Astrocyte (in vitro differentiated cells and primary cell): ENCODE measurements at regions not wholly inside any gene's neighbourhood (a gene's known extent, or its start where the extent isn't known, plus 50 kb on each side); places are given as distances from the start of the nearest gene placed in this dataset.

Experiments
- DNase-seq: peaks from one replicate; pipeline ENCODE4 v3.0.0-alpha.2; 2010; ENCODE audit warnings: low read depth
- FAIRE-seq: peaks from 2 replicates; lab custom pipeline; 2011; peaks lifted over from hg19 to GRCh38; lab: Jason Lieb, UNC
- H2AFZ ChIP-seq: 2 replicates; pipeline ENCODE4 v1.6.0; 2012; ENCODE audit warnings: low read depth, low read length, inconsistent platforms
- H3K27ac ChIP-seq: 2 replicates; pipeline ENCODE4 v1.5.1; 2011; ENCODE audit warnings: low read depth, low read length, inconsistent platforms
- H3K27me3 ChIP-seq: 2 replicates; pipeline ENCODE4 v1.6.0; 2011; ENCODE audit warnings: low read length, inconsistent platforms; ENCODE audit not compliant: insufficient read depth
- H3K36me3 ChIP-seq: 2 replicates; pipeline ENCODE4 v1.5.1; 2011; ENCODE audit warnings: low read length, inconsistent platforms; ENCODE audit not compliant: insufficient read depth
- H3K4me1 ChIP-seq: 2 replicates; pipeline ENCODE4 v1.5.1; 2011; ENCODE audit warnings: low read length, inconsistent platforms; ENCODE audit not compliant: insufficient read depth
- H3K4me2 ChIP-seq: 2 replicates; pipeline ENCODE4 v1.6.0; 2012; ENCODE audit warnings: low read length, inconsistent platforms
- H3K4me3 ChIP-seq: 2 replicates; pipeline ENCODE4 v1.5.1; 2011; ENCODE audit warnings: low read depth, mild to moderate bottlenecking, low read length, inconsistent platforms; ENCODE audit not compliant: insufficient read depth
- H3K79me2 ChIP-seq: 2 replicates; pipeline ENCODE4 v1.6.0; 2012; ENCODE audit warnings: mild to moderate bottlenecking, low read length, inconsistent platforms; ENCODE audit not compliant: insufficient read depth
- H3K9ac ChIP-seq: 2 replicates; pipeline ENCODE4 v1.6.0; 2012; ENCODE audit warnings: mild to moderate bottlenecking, low read length, inconsistent platforms
- H3K9me3 ChIP-seq: 2 replicates; pipeline ENCODE4 v1.5.1; 2012; ENCODE audit warnings: low read depth, mild to moderate bottlenecking, low read length, inconsistent platforms; ENCODE audit not compliant: insufficient read depth
- H4K20me1 ChIP-seq: 2 replicates; pipeline ENCODE4 v1.6.0; 2012; ENCODE audit warnings: low read length, inconsistent platforms; ENCODE audit not compliant: insufficient read depth
- H3K27ac Mint-ChIP-seq: one replicate; pipeline ENCODE4 v1.8.0; 2021; ENCODE audit warnings: mild to moderate bottlenecking, mixed read lengths; ENCODE audit not compliant: unreplicated experiment
- H3K27me3 Mint-ChIP-seq: one replicate; pipeline ENCODE4 v1.8.0; 2021; ENCODE audit warnings: low read depth, mixed read lengths; ENCODE audit not compliant: unreplicated experiment
- H3K36me3 Mint-ChIP-seq: one replicate; pipeline ENCODE4 v1.8.0; 2021; ENCODE audit warnings: low read depth, mixed read lengths; ENCODE audit not compliant: unreplicated experiment
- H3K4me1 Mint-ChIP-seq: one replicate; pipeline ENCODE4 v1.8.0; 2021; ENCODE audit warnings: low read depth, mixed read lengths; ENCODE audit not compliant: unreplicated experiment
- H3K4me3 Mint-ChIP-seq: one replicate; pipeline ENCODE4 v1.8.0; 2021; ENCODE audit warnings: mild to moderate bottlenecking, moderate library complexity, mixed read lengths; ENCODE audit not compliant: unreplicated experiment
- H3K9me3 Mint-ChIP-seq: one replicate; pipeline ENCODE4 v1.8.0; 2021; ENCODE audit warnings: mild to moderate bottlenecking, mixed read lengths; ENCODE audit not compliant: unreplicated experiment
- EZH2 ChIP-seq: IDR thresholded peaks from 2 replicates; pipeline ENCODE4 v1.6.1; 2012; ENCODE audit warnings: mild to moderate bottlenecking, low read length, inconsistent platforms; ENCODE audit not compliant: insufficient read depth
- TF ChIP-seq, protein P1 (sequence below): IDR thresholded peaks from 2 replicates; pipeline ENCODE4 v1.5.1; 2011; ENCODE audit warnings: low read depth, mild to moderate bottlenecking, inconsistent platforms, low read length, moderate library complexity; ENCODE audit not compliant: insufficient read depth

DNA sequence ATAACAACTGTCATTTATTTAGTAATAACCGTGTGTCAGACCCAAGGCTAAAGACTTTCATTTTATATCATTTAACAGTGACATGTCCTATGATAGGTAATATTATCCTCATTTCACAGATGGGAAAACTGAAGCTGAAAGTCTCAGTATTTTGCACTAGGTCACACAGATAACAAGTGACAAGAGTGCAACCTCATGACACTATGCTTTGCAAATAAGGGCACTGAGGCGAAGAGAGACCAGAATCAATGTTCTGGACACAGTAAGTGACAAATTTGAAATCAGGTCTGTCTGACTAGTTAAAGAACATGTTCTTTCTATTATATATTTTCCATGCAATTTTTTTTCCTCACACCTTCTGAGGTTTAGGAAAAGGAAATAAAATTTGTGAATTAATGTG, 585.7 kb downstream of the LRRC70 start:
- Mint-ChIP-seq H3K4me3 (no peak overlapping the region), H3K36me3 (no peaks in the 10 kb centered on the region), H3K27me3 (no peaks in the 10 kb centered on the region), H3K4me1 (no peaks in the 10 kb centered on the region), H3K27ac (no peak overlapping the region), H3K9me3 (no peaks in the 10 kb centered on the region)
- no peaks in the 10 kb centered on the region for H3K27me3 ChIP-seq
- H3K4me2 ChIP-seq: no peak overlapping the region
- no peak overlapping the region for H3K4me3 ChIP-seq
- TF ChIP-seq, protein P1, sequence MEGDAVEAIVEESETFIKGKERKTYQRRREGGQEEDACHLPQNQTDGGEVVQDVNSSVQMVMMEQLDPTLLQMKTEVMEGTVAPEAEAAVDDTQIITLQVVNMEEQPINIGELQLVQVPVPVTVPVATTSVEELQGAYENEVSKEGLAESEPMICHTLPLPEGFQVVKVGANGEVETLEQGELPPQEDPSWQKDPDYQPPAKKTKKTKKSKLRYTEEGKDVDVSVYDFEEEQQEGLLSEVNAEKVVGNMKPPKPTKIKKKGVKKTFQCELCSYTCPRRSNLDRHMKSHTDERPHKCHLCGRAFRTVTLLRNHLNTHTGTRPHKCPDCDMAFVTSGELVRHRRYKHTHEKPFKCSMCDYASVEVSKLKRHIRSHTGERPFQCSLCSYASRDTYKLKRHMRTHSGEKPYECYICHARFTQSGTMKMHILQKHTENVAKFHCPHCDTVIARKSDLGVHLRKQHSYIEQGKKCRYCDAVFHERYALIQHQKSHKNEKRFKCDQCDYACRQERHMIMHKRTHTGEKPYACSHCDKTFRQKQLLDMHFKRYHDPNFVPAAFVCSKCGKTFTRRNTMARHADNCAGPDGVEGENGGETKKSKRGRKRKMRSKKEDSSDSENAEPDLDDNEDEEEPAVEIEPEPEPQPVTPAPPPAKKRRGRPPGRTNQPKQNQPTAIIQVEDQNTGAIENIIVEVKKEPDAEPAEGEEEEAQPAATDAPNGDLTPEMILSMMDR: no peak
- TF ChIP-seq EZH2: no peak
- FAIRE-seq: no peak
- no peak overlapping the region for H2AFZ ChIP-seq
- no peak overlapping the region for H3K9ac ChIP-seq
- no peaks in the 10 kb centered on the region for H3K9me3 ChIP-seq
- no peaks in the 10 kb centered on the region for H3K4me1 ChIP-seq
- H4K20me1 ChIP-seq: no peaks in the 10 kb centered on the region
- no peaks in the 10 kb centered on the region for H3K79me2 ChIP-seq
- H3K36me3 ChIP-seq: no peaks in the 10 kb centered on the region
- H3K27ac ChIP-seq: no peak overlapping the region
- no peak for DNase-seq

DNA sequence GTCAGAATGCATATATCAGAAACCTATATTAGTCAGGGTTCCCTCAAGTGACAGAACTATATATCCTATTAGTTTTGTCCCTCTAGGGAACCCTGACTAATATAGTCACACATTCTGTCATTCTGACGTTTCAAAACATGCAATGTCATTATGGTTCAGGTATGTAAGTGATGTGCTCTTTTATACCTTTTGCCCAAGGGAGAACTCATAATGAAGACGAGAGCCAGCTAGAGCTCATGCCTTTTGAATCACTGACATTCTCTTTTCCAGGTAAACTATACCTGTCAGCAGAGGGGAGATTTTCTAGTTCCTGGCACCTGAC, 576.7 kb downstream of the LRRC70 start:
- H3K4me3 Mint-ChIP-seq: no peak overlapping the region
- TF ChIP-seq, protein P1: no peak
- TF ChIP-seq EZH2: no peak

DNA sequence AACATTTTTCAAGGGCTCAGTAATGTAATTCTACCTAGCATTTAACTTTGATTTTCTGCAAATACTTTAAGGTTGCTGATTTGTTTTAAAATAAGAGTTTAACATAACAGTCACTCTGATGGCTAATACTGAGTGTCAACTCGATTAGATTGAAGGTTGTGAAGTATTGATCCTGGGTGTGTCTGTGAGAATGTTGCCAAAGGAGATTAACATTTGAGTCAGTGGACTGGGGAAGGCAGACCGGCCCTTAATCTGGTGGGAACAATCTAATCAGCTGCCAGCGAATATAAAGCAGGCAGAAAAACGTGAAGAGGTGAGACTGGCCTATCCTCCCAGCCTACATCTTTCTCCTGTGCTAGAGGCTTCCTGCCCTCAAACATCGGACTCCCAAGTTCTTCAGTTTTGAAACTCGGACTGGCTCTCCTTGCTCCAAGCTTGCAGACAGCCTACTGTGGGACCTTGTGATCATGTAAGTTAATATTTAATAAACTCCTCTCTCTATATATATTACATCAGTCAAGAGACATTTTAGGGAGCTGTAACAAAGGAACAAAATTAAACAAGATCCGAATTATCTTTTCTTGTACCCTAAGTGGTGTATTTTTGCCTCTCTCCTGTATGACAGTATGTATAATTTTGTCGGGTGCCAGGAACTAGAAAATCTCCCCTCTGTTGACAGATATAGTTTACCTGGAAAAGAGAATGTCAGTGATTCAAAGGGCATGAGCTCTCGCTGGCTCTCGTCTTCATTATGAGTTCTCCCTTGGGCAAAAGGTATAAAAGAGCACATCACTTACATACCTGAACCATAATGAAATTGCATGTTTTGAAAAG, 576.1 kb downstream of the LRRC70 start:
- FAIRE-seq: no peak
- no peaks in the 10 kb centered on the region for H4K20me1 ChIP-seq
- no peaks in the 10 kb centered on the region for H3K4me1 Mint-ChIP-seq
- no peaks in the 10 kb centered on the region for H3K9me3 Mint-ChIP-seq
- no peak overlapping the region for H3K4me3 ChIP-seq
- H3K36me3 ChIP-seq: no peaks in the 10 kb centered on the region
- no peak overlapping the region for H3K27ac Mint-ChIP-seq
- no peak overlapping the region for H3K27ac ChIP-seq
- no peaks in the 10 kb centered on the region for H3K4me1 ChIP-seq
- no peaks in the 10 kb centered on the region for H3K79me2 ChIP-seq
- H3K4me3 Mint-ChIP-seq: no peak overlapping the region
- no peaks in the 10 kb centered on the region for H3K9me3 ChIP-seq
- TF ChIP-seq EZH2: no peak
- TF ChIP-seq, protein P1: no peak
- no peaks in the 10 kb centered on the region for H3K27me3 Mint-ChIP-seq
- no peak overlapping the region for H2AFZ ChIP-seq
- H3K27me3 ChIP-seq: no peaks in the 10 kb centered on the region
- H3K4me2 ChIP-seq: no peak overlapping the region
- H3K9ac ChIP-seq: no peak overlapping the region
- DNase-seq: no peak
- H3K36me3 Mint-ChIP-seq: no peaks in the 10 kb centered on the region

More for the DNA sequence above, 576.7 kb downstream of the LRRC70 start:
- Histone ChIP-seq H3K4me1 (no peaks in the 10 kb centered on the region), H2AFZ (no peak overlapping the region), H4K20me1 (no peaks in the 10 kb centered on the region), H3K27me3 (no peaks in the 10 kb centered on the region), H3K4me3 (no peak overlapping the region), H3K79me2 (no peaks in the 10 kb centered on the region), H3K36me3 (no peaks in the 10 kb centered on the region), H3K4me2 (no peak overlapping the region), H3K9ac (no peak overlapping the region), H3K27ac (no peak overlapping the region), H3K9me3 (no peaks in the 10 kb centered on the region)
- H3K4me1 Mint-ChIP-seq: no peaks in the 10 kb centered on the region
- no peak overlapping the region for H3K27ac Mint-ChIP-seq
- DNase-seq (no peak), FAIRE-seq (no peak)
- H3K27me3 Mint-ChIP-seq: no peaks in the 10 kb centered on the region
- H3K36me3 Mint-ChIP-seq: no peaks in the 10 kb centered on the region
- H3K9me3 Mint-ChIP-seq: no peaks in the 10 kb centered on the region
